ENCODE measurements at regions not wholly inside any gene's neighbourhood (a gene's known extent, or its start where the extent isn't known, plus 50 kb on each side); places are given as distances from the start of the nearest gene placed in this dataset.
"Not testable (repeated sequence)": the region's sequence is repeated elsewhere in the genome, so short reads cannot be mapped to it uniquely, and the experiment has no call there.

DNA sequence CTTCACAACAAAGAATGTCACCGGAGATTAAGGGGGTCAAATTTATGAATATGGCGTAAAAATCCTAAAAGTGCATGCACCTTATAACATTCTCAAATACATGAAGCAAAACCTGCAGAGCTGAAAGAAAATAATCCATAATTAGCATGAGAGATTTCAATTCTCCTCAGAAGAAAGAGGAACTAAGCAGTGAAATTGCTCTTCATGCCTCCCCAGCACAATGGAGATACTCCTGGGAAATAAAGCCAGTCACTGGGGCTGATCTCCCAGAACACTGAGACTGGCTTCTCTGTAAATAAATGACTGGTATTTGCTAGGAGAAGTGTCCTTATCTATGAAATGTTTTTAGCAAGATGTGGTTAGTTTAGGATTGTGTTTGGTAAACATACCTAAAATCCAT, 68.1 kb downstream of the GOLGA6L6 start:
- not testable (repeated sequence) for H3K4me3 ChIP-seq (replicated peaks in 1 of 2; ENCODE audit: low read depth in 2 of 2, low read length in 2 of 2); DNase-seq (ENCODE audit: low read depth in 2 of 2)

DNA sequence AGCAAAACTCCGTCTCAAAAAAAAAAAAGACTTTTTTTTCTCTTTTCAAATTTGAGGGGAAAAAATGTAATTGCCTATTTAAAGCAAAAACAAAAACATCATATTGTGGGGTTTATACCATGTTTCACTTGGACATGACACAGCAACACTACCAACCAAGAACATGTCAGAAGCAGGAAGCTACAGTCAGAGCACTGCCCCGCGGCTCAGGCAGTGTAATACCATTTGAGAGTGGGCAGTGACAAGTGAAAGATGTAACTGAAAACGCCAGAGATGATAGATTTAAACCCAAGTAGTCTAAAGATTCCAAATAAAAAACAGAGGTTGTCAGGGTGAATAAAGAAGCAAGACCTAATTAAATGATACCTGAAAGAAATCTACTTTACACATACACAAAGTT, 68.6 kb downstream of the GOLGA6L6 start:
- not testable (repeated sequence) for DNase-seq (ENCODE audit: low read depth in 2 of 2); H3K4me3 ChIP-seq (replicated peaks in 1 of 2; ENCODE audit: low read depth in 2 of 2, low read length in 2 of 2)

DNA sequence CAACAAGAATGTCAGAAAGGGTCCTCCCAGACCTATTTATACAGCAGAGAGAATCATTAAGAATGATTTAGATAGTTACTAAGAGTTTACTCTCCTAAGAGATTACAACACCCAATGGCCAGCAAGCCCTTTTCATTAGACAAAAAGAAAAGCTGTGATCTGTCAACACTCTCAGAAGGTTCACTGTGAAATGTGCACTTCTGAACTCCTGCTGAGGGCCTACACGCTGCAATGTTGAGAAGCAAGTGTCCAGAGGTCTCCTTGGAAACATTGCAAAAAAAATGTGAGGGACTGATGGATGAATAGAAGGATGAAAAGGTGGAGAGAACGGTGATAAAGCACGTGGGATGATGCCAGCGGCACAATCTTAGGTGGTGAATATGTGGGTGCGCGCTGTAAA, 70.8 kb downstream of the GOLGA6L6 start:
- not testable (repeated sequence) for DNase-seq (ENCODE audit: low read depth in 2 of 2); H3K4me3 ChIP-seq (replicated peaks in 1 of 2; ENCODE audit: low read depth in 2 of 2, low read length in 2 of 2)

GRCh38 chr15:20441138-20441537, 100.5 kb downstream of the GOLGA6L6 start:
- not testable (repeated sequence) for H3K4me3 ChIP-seq (replicated peaks in 1 of 2; ENCODE audit: low read depth in 2 of 2, low read length in 2 of 2); DNase-seq (ENCODE audit: low read depth in 2 of 2)

DNA sequence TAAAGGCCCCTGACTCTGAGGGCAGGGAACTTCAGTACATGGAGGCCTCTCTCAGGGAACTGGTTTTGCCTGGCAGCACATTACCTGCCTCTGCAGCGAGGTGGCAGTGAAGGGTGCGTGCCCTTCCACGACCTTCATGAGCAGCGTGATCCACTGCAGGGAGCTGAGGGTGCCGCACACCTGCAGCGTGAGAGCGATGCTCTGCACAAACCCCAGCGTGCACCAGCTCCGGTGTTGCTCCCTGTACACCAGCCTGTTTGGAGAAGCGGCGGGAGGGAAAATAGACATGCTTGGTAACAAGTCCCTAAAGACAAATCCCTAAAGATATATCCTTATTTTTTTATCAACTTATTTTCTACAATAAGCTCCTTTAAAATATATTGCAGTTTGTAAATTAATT, 101.2 kb downstream of the GOLGA6L6 start:
- H3K4me3 ChIP-seq (replicated peaks in 1 of 2; ENCODE audit: low read depth in 2 of 2, low read length in 2 of 2); DNase-seq (ENCODE audit: low read depth in 2 of 2): not testable (repeated sequence)

DNA sequence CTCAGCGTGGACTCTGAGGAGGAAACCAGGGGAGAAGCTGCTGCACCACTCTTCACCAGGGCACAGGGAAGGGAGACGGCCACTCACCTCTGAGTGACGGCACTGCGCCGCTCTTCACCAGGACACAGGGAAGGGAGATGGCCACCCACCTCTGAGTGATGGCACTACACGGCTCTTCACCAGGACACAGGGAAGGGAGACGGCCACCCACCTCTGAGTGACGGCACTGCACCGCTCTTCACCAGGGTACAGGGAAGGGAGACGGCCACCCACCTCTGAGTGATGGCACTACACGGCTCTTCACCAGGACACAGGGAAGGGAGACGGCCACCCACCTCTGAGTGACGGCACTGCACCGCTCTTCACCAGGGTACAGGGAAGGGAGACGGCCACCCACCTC, 102.5 kb downstream of the GOLGA6L6 start:
- not testable (repeated sequence) for DNase-seq (ENCODE audit: low read depth in 2 of 2); H3K4me3 ChIP-seq (replicated peaks in 1 of 2; ENCODE audit: low read depth in 2 of 2, low read length in 2 of 2)

DNA sequence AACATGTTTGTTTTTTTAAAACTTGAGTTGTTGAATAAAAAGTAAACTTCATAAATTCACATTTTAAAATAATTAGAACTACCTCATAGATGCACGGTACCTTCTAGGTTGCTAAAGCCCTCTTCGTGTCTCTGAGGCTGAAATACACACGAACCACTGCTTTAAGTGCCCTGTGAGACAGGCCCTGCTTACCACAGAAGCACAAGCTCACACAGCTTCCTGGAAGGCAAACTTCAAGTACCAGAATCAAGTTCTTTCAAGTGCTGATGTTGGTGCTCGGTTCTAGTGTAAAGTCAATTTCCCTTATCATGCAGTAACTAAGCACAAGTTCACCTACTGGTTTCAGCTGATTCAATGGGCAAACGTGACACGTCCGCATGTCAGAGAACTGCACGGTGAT, 103.3 kb downstream of the GOLGA6L6 start:
- not testable (repeated sequence) for H3K4me3 ChIP-seq (replicated peaks in 1 of 2; ENCODE audit: low read depth in 2 of 2, low read length in 2 of 2); DNase-seq (ENCODE audit: low read depth in 2 of 2)

DNA sequence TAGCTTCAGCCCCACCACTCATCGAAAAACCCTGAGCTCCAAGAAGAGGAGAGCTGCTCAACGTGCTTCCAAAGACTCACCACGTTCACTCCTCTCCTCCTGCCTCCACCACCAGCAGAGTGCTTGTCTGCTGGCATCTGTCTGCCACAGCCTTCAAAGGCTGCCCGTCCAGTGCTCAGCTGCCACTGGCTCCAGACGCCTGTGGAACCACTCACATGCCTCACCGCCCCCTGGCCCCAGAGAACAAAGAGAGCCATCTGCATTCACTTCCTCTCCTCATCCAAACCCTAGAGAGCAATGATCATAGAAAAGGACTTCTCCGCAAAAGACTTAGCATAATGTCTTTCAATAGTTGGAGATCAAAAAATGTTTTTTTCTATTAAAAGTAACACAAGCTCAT, 108.1 kb downstream of the GOLGA6L6 start:
- H3K4me3 ChIP-seq (replicated peaks in 1 of 2; ENCODE audit: low read depth in 2 of 2, low read length in 2 of 2); DNase-seq (ENCODE audit: low read depth in 2 of 2): not testable (repeated sequence)

DNA sequence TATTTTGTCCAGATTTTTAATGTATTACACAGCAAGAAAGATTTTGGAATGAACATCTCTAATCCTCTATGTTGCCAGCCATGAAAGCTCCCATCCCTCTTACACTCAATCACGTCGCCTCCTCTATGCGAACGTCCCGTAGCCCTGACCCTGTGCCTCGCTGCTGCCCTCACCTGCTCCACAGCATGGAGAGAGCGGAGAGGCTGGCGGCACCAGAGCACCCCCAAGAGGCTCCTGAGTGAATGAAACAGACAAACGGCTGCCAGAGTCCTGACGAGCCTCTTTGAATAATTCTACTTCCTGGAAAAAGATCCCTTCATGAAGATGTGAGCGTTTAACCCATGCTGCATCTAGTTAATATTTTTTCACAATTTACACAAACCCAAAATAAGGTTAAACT, 111.1 kb downstream of the GOLGA6L6 start:
- DNase-seq (ENCODE audit: low read depth in 2 of 2): not testable (repeated sequence)

GRCh38 chr15:20420710-20421109, 120.9 kb downstream of the GOLGA6L6 start:
- not testable (repeated sequence) for H3K4me3 ChIP-seq (replicated peaks in 1 of 2; ENCODE audit: low read depth in 2 of 2, low read length in 2 of 2); DNase-seq (ENCODE audit: low read depth in 2 of 2)

More for the DNA sequence above, 111.1 kb downstream of the GOLGA6L6 start:
- not testable (repeated sequence) for H3K4me3 ChIP-seq (replicated peaks in 1 of 2; ENCODE audit: low read depth in 2 of 2, low read length in 2 of 2)

DNA sequence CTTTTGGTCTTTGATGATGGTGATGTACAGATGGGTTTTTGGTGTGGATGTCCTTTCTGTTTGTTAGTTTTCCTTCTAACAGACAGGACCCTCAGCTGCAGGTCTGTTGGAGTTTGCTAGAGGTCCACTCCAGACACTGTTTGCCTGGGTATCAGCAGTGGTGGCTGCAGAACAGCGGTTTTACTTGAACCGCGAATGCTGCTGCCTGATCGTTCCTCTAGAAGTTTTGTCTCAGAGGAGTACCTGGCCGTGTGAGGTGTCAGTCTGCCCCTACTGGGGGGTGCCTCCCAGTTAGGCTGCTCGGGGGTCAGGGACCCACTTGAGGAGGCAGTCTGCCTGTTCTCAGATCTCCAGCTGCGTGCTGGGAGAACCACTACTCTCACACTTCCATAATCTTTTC, 125.0 kb downstream of the GOLGA6L6 start:
- not testable (repeated sequence) for H3K4me3 ChIP-seq (replicated peaks in 1 of 2; ENCODE audit: low read depth in 2 of 2, low read length in 2 of 2); DNase-seq (ENCODE audit: low read depth in 2 of 2)

DNA sequence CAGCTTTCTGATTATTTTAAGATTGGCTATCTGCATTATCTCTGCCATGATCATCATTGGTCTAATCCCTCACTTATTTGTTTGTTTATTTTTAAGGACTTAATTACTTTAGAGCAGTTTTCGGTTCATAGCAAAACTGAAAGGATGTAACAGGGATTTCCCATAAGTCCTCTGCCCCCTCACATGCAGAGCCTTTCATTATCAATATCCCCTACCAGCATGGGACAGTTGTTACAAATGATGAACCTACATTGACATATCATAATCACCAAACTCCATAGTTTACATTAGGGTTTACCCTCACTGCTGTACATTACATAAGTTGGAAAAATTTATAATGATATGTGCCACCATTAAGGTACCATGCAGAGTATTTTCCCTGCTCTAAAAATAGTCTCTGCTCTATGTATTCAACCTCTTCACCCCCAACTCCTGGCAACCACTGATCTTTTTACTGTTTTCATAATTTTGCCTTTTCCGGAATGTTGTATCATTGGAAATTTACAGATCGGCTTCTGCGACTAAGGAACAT, 131.9 kb downstream of the GOLGA6L6 start:
- H3K4me3 ChIP-seq (replicated peaks in 1 of 2; ENCODE audit: low read depth in 2 of 2, low read length in 2 of 2); DNase-seq (ENCODE audit: low read depth in 2 of 2): not testable (repeated sequence)

DNA sequence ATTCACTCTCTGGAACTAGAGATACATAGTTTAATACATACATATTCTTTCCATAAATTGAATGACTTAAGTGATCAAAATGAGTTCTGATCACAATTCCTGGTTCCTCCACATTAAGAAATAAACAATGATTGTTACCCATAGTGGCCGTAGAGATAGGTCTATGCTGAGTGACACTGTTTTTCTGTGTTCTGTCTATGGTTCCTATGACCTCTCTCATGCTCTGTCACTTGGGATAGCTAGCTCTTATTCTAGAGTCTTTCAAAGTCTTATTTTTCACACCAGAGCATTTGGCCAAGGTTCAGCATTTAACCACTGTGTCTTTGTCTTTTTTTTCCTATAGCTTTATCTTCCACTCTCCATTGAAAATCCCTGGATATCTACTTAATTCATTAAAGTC, 132.4 kb downstream of the GOLGA6L6 start:
- no peak overlapping the region for H3K4me3 ChIP-seq (replicated peaks in 1 of 2; ENCODE audit: low read depth in 2 of 2, low read length in 2 of 2)
- no peak for TF ChIP-seq CTCF (IDR thresholded peaks at IDR 0.05; ENCODE audit: low read depth, low read length)
- DNase-seq (ENCODE audit: low read depth in 2 of 2): no peak

GRCh38 chr15:20407553-20407952, 134.0 kb downstream of the GOLGA6L6 start:
- DNase-seq (ENCODE audit: low read depth in 2 of 2): no peak
- H3K4me3 ChIP-seq (replicated peaks in 1 of 2; ENCODE audit: low read depth in 2 of 2, low read length in 2 of 2): no peak overlapping the region
- no peak for TF ChIP-seq CTCF (IDR thresholded peaks at IDR 0.05; ENCODE audit: low read depth, low read length)

DNA sequence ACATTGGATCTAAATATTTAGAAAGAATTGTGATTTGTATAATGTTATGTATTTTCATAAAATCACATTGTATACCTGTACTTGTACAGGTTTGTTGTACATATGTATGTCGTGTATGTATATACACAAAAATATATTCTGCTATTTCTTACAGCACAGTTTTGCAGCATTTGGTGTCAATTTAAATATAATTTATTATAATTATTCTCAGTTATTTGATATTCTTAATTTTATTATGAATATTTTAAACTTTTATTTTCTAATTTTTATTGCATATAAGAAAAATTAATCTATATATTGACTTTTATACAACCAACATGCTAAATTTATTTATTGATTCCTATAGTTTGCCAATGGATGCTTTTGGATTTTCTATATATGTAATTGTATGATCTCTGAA, 137.0 kb downstream of the GOLGA6L6 start:
- H3K4me3 ChIP-seq (replicated peaks in 1 of 2; ENCODE audit: low read depth in 2 of 2, low read length in 2 of 2); DNase-seq (ENCODE audit: low read depth in 2 of 2): not testable (repeated sequence)

DNA sequence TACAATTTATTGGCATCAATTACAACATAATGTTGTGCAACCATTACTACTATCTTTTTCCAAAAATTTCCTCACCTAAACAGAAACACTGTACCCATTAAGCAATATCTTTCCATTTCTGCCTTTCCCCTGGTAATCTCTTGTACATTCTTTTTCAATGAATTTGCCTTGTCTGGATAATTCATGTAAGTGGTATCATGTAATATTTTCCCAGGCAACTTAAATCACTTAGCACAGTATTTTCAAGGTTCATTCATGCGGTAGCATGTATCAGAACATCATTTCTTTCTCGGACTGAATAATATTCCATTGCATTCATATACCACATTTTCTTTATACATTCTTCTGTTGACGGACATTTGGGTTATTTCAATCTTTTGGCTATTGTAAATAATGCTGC, 139.0 kb downstream of the GOLGA6L6 start:
- not testable (repeated sequence) for H3K4me3 ChIP-seq (replicated peaks in 1 of 2; ENCODE audit: low read depth in 2 of 2, low read length in 2 of 2); DNase-seq (ENCODE audit: low read depth in 2 of 2)

DNA sequence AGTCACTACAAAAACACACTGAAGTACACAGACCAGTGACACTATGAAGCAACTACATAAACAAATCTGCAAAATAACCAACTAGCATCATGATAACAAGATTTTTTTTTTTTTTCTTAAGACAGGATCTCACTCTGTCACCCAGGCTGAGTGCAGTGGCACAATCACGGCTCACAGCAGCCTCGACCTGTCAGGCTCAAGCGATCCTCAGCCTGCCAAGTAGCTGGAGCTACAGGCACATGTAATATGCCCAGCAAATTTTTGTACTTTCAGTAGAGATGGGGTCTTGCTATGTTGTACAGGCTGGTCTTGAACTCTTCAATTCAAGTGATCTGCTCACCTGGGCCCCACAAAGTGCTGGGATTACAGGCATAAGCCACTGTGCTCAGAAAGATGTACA, 140.5 kb downstream of the GOLGA6L6 start:
- not testable (repeated sequence) for DNase-seq (ENCODE audit: low read depth in 2 of 2); H3K4me3 ChIP-seq (replicated peaks in 1 of 2; ENCODE audit: low read depth in 2 of 2, low read length in 2 of 2)

All from cardiac fibroblast (primary cell).